H9 (cell line): ENCODE measurements at regions not wholly inside any gene's neighbourhood (a gene's known extent, or its start where the extent isn't known, plus 50 kb on each side); places are given as distances from the start of the nearest gene placed in this dataset.

ENCODE experiments used
- DNase-seq: peaks from one replicate; pipeline ENCODE4 v3.0.0-alpha.2; 2017
- H2AFZ ChIP-seq: one replicate; pipeline ENCODE4 v1.6.1; 2013; ENCODE audit warnings: mild to moderate bottlenecking, low read length, control low read depth, moderate library complexity
- H2AK5ac ChIP-seq: 2 replicates; pipeline ENCODE4 v1.6.1; 2013; ENCODE audit warnings: low read length, control low read depth, mixed read lengths; ENCODE audit not compliant: insufficient read length
- H2BK120ac ChIP-seq: one replicate; pipeline ENCODE4 v1.6.1; 2013; ENCODE audit warnings: low read depth, mild to moderate bottlenecking, low read length, control low read depth, inconsistent platforms; ENCODE audit not compliant: poor library complexity, severe bottlenecking
- H2BK12ac ChIP-seq: 2 replicates; pipeline ENCODE4 v1.6.1; 2013; ENCODE audit warnings: low read length, control low read depth, mixed read lengths, low read depth; ENCODE audit not compliant: insufficient read length
- H2BK15ac ChIP-seq: 2 replicates; pipeline ENCODE4 v1.6.1; 2013; ENCODE audit warnings: low read depth, low read length, control low read depth
- H2BK20ac ChIP-seq: one replicate; pipeline ENCODE4 v1.6.1; 2013; ENCODE audit warnings: low read depth, mild to moderate bottlenecking, low read length, control low read depth, inconsistent platforms; ENCODE audit not compliant: poor library complexity, severe bottlenecking
- H2BK5ac ChIP-seq: 2 replicates; pipeline ENCODE4 v1.6.1; 2013; ENCODE audit warnings: low read length, control low read depth, mixed read lengths; ENCODE audit not compliant: insufficient read length
- H3K14ac ChIP-seq: 2 replicates; pipeline ENCODE4 v1.6.1; 2013; ENCODE audit warnings: low read length, control low read depth; ENCODE audit not compliant: insufficient read depth
- H3K18ac ChIP-seq: 2 replicates; pipeline ENCODE4 v1.6.1; 2013; ENCODE audit warnings: low read depth, mild to moderate bottlenecking, mixed read lengths, low read length, control low read depth; ENCODE audit not compliant: insufficient read length
- H3K23ac ChIP-seq: 2 replicates; pipeline ENCODE4 v1.6.1; 2013; ENCODE audit warnings: low read length, control low read depth, mixed read lengths, low read depth; ENCODE audit not compliant: insufficient read length
- H3K23me2 ChIP-seq: 2 replicates; pipeline ENCODE4 v1.6.1; 2013; ENCODE audit warnings: low read depth, mild to moderate bottlenecking, mixed read lengths, low read length, control low read depth; ENCODE audit not compliant: insufficient read length, poor library complexity, severe bottlenecking
- H3K27ac ChIP-seq: 2 replicates; pipeline ENCODE4 v1.5.1; 2013; ENCODE audit warnings: low read length, control low read depth, mixed read lengths, low read depth; ENCODE audit not compliant: insufficient read length
- H3K27me3 ChIP-seq: 2 replicates; pipeline ENCODE4 v1.6.1; 2013; ENCODE audit warnings: low read length, control low read depth, inconsistent platforms; ENCODE audit not compliant: insufficient read depth
- H3K4ac ChIP-seq: 2 replicates; pipeline ENCODE4 v1.6.1; 2013; ENCODE audit warnings: low read depth, mild to moderate bottlenecking, control low read depth, inconsistent platforms, low read length, moderate library complexity
- H3K4me1 ChIP-seq: 2 replicates; pipeline ENCODE4 v1.6.1; 2013; ENCODE audit warnings: low read length, control low read depth, inconsistent platforms; ENCODE audit not compliant: insufficient read depth
- H3K4me2 ChIP-seq: 2 replicates; pipeline ENCODE4 v1.6.1; 2013; ENCODE audit warnings: low read length, control low read depth, mixed read lengths; ENCODE audit not compliant: insufficient read length, insufficient read depth
- H3K56ac ChIP-seq: 2 replicates; pipeline ENCODE4 v1.6.1; 2013; ENCODE audit warnings: low read depth, mild to moderate bottlenecking, mixed read lengths, low read length, control low read depth; ENCODE audit not compliant: insufficient read length
- H3K79me1 ChIP-seq: 2 replicates; pipeline ENCODE4 v1.6.1; 2013; ENCODE audit warnings: low read depth, mild to moderate bottlenecking, moderate library complexity, low read length, control low read depth, inconsistent platforms; ENCODE audit not compliant: insufficient read depth, poor library complexity, severe bottlenecking
- H3K79me2 ChIP-seq: 2 replicates; pipeline ENCODE4 v1.6.1; 2013; ENCODE audit warnings: low read length, control low read depth, inconsistent platforms; ENCODE audit not compliant: insufficient read depth
- H3K9ac ChIP-seq: 2 replicates; pipeline ENCODE4 v1.6.1; 2013; ENCODE audit warnings: low read length, control low read depth, mixed read lengths; ENCODE audit not compliant: insufficient read length; ENCODE audit errors: extremely low read depth
- H3K9me3 ChIP-seq: one replicate; pipeline ENCODE4 v1.6.1; 2013; ENCODE audit warnings: low read depth, low read length, inconsistent platforms; ENCODE audit not compliant: control insufficient read depth
- H3T11ph ChIP-seq: one replicate; pipeline ENCODE4 v1.6.1; 2013; ENCODE audit warnings: mild to moderate bottlenecking, low read length, control low read depth, inconsistent platforms
- H4K20me1 ChIP-seq: one replicate; pipeline ENCODE4 v1.6.1; 2013; ENCODE audit not compliant: control insufficient read depth, insufficient read length, insufficient read depth
- H4K5ac ChIP-seq: 2 replicates; pipeline ENCODE4 v1.6.1; 2013; ENCODE audit warnings: low read depth, mild to moderate bottlenecking, mixed read lengths, low read length, control low read depth; ENCODE audit not compliant: insufficient read length
- H4K8ac ChIP-seq: replicated peaks from 2 replicates; pipeline ENCODE4 v1.6.1; 2013; ENCODE audit warnings: low read length, control low read depth, mixed read lengths, low read depth; ENCODE audit not compliant: insufficient read length
- H4K91ac ChIP-seq: 2 replicates; pipeline ENCODE4 v1.6.1; 2013; ENCODE audit warnings: low read depth, mild to moderate bottlenecking, moderate library complexity, mixed read lengths, low read length, control low read depth; ENCODE audit not compliant: insufficient read length
- H3K27ac Mint-ChIP-seq, 3 experiments: 2 replicates in 2 of 3; 3 replicates in 1 of 3; pipeline ENCODE4 v1.8.0; 2020 to 2021; ENCODE audit warnings: mixed read lengths in 3 of 3, mild to moderate bottlenecking in 1 of 3, moderate library complexity in 1 of 3
- H3K27me3 Mint-ChIP-seq: 2 replicates; pipeline ENCODE4 v1.8.0; 2021; ENCODE audit warnings: low read depth, mild to moderate bottlenecking, moderate library complexity, mixed read lengths
- H3K36me3 Mint-ChIP-seq, 3 experiments: 2 replicates in 2 of 3; 3 replicates in 1 of 3; pipeline ENCODE4 v1.8.0; 2020 to 2021; ENCODE audit warnings: low read depth in 3 of 3, mixed read lengths in 3 of 3; ENCODE audit not compliant: insufficient read depth in 1 of 3
- H3K4me1 Mint-ChIP-seq, 2 experiments: 2 replicates each; pipeline ENCODE4 v1.8.0; 2020; ENCODE audit warnings: mixed read lengths in 2 of 2
- H3K4me3 Mint-ChIP-seq, 2 experiments: 2 replicates in 1 of 2; 3 replicates in 1 of 2; pipeline ENCODE4 v1.8.0; 2020 to 2021; ENCODE audit warnings: mild to moderate bottlenecking in 2 of 2, mixed read lengths in 2 of 2, moderate library complexity in 1 of 2
- H3K9me3 Mint-ChIP-seq, 2 experiments: 2 replicates in 1 of 2; 3 replicates in 1 of 2; pipeline ENCODE4 v1.8.0; 2020; ENCODE audit warnings: mild to moderate bottlenecking in 2 of 2, mixed read lengths in 2 of 2, moderate library complexity in 1 of 2
- WGBS: extraction: QIAGEN DNeasy Blood & Tissue Kit; methylation state at CpG from one replicate; pipeline ENCODE4 v1.1.7; 2013; ENCODE audit warnings: missing lambda C conversion rate, low lambda C conversion rate, mixed read lengths; ENCODE audit not compliant: insufficient read length; ENCODE audit errors: extremely low coverage; 5-methylcytosine and 5-hydroxymethylcytosine counted together
- TF ChIP-seq, protein P1 (sequence below): fragments of 200-600 bp; sonication (generic); conservative IDR thresholded peaks from 3 replicates; pipeline ENCODE4 v1.8.0; 2021; ENCODE audit warnings: antibody characterized with exemption, mild to moderate bottlenecking

GRCh38 chr2:191620144-191620543 is 57.8 kb upstream of the NABP1 start:
- DNase-seq, result no peak
- Histone ChIP-seq H3K56ac (no peak overlapping the region), H2AFZ (no peak overlapping the region), H3K9ac (no peak overlapping the region), H2BK12ac (no peak overlapping the region), H4K20me1 (no peaks in the 10 kb centered on the region), H4K8ac (no peak overlapping the region), H4K5ac (no peak overlapping the region), H3T11ph (no peak overlapping the region), H3K4me1 (no peaks in the 10 kb centered on the region), H4K91ac (no peak overlapping the region), H3K79me2 (no peaks in the 10 kb centered on the region), H3K27ac (no peak overlapping the region), H3K4me2 (no peak overlapping the region), H3K27me3 (no peaks in the 10 kb centered on the region), H2BK15ac (no peak overlapping the region), H3K23me2 (no peaks in the 10 kb centered on the region), H2BK20ac (no peak overlapping the region), H3K9me3 (no peaks in the 10 kb centered on the region), H3K79me1 (no peaks in the 10 kb centered on the region), H2BK5ac (no peak overlapping the region), H2AK5ac (no peak overlapping the region), H3K23ac (no peak overlapping the region), H3K4ac (no peak overlapping the region), H3K14ac (no peak overlapping the region), H3K18ac (no peak overlapping the region), H2BK120ac (no peak overlapping the region)
- no CpG with 5 or more reads among the region's 1 CpG for WGBS
- Mint-ChIP-seq H3K27me3 (no peaks in the 10 kb centered on the region), H3K27ac (no peak overlapping the region), H3K36me3 (no peaks in the 10 kb centered on the region), H3K4me3 (no peak overlapping the region), H3K4me1 (no peaks in the 10 kb centered on the region), H3K9me3 (no peaks in the 10 kb centered on the region)
- TF ChIP-seq, protein P1, sequence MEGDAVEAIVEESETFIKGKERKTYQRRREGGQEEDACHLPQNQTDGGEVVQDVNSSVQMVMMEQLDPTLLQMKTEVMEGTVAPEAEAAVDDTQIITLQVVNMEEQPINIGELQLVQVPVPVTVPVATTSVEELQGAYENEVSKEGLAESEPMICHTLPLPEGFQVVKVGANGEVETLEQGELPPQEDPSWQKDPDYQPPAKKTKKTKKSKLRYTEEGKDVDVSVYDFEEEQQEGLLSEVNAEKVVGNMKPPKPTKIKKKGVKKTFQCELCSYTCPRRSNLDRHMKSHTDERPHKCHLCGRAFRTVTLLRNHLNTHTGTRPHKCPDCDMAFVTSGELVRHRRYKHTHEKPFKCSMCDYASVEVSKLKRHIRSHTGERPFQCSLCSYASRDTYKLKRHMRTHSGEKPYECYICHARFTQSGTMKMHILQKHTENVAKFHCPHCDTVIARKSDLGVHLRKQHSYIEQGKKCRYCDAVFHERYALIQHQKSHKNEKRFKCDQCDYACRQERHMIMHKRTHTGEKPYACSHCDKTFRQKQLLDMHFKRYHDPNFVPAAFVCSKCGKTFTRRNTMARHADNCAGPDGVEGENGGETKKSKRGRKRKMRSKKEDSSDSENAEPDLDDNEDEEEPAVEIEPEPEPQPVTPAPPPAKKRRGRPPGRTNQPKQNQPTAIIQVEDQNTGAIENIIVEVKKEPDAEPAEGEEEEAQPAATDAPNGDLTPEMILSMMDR, result no peak
